ENCODE measurements at regions not wholly inside any gene's neighbourhood (a gene's known extent, or its start where the extent isn't known, plus 50 kb on each side); places are given as distances from the start of the nearest gene placed in this dataset.
"Not testable (repeated sequence)": the region's sequence is repeated elsewhere in the genome, so short reads cannot be mapped to it uniquely, and the experiment has no call there.

DNA sequence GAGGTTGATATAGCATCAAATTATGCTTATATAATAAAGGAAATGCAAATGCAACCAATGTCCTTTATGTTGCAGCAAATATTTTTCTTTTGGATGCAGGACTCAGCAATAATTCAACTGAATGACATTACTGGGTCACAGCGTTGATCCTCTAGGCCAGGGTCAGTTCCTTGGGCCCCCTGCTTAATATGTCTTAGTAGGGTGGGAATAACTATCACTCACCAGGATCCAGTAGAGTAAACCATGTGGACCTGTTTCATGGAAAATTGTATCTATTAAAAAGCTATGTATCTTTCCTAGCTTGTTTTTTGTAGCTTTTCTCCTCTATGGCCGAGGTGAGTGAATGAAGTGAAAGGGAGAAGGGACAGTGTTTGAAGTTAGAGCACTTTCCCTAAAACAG lies 161.5 kb upstream of the SSTR1 start:
- TF ChIP-seq, protein P1, sequence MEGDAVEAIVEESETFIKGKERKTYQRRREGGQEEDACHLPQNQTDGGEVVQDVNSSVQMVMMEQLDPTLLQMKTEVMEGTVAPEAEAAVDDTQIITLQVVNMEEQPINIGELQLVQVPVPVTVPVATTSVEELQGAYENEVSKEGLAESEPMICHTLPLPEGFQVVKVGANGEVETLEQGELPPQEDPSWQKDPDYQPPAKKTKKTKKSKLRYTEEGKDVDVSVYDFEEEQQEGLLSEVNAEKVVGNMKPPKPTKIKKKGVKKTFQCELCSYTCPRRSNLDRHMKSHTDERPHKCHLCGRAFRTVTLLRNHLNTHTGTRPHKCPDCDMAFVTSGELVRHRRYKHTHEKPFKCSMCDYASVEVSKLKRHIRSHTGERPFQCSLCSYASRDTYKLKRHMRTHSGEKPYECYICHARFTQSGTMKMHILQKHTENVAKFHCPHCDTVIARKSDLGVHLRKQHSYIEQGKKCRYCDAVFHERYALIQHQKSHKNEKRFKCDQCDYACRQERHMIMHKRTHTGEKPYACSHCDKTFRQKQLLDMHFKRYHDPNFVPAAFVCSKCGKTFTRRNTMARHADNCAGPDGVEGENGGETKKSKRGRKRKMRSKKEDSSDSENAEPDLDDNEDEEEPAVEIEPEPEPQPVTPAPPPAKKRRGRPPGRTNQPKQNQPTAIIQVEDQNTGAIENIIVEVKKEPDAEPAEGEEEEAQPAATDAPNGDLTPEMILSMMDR (IDR thresholded peaks at IDR 0.05; ENCODE audit: extremely low read depth, low read depth, low read length): no peak
- Histone ChIP-seq H3K79me2 (ENCODE audit: insufficient read depth, low read length) (no peaks in the 10 kb centered on the region), H3K4me3 (ENCODE audit: insufficient read depth, low read length) (no peak overlapping the region), H2AFZ (ENCODE audit: low read length) (no peak overlapping the region), H3K4me2 (ENCODE audit: insufficient read depth, low read length) (no peak overlapping the region), H3K27ac (ENCODE audit: low read depth, low read length) (no peak overlapping the region), H3K27me3 (ENCODE audit: insufficient read depth, low read length) (no peaks in the 10 kb centered on the region), H3K4me1 (ENCODE audit: insufficient read depth, low read length) (no peaks in the 10 kb centered on the region), H3K9me3 (ENCODE audit: low read depth, low read length) (no peaks in the 10 kb centered on the region), H4K20me1 (ENCODE audit: insufficient read depth, low read length) (no peaks in the 10 kb centered on the region), H3K36me3 (ENCODE audit: insufficient read depth, low read length) (no peaks in the 10 kb centered on the region)
- DNase-seq (ENCODE audit: insufficient read length, low spot score, missing footprints): no peak

DNA sequence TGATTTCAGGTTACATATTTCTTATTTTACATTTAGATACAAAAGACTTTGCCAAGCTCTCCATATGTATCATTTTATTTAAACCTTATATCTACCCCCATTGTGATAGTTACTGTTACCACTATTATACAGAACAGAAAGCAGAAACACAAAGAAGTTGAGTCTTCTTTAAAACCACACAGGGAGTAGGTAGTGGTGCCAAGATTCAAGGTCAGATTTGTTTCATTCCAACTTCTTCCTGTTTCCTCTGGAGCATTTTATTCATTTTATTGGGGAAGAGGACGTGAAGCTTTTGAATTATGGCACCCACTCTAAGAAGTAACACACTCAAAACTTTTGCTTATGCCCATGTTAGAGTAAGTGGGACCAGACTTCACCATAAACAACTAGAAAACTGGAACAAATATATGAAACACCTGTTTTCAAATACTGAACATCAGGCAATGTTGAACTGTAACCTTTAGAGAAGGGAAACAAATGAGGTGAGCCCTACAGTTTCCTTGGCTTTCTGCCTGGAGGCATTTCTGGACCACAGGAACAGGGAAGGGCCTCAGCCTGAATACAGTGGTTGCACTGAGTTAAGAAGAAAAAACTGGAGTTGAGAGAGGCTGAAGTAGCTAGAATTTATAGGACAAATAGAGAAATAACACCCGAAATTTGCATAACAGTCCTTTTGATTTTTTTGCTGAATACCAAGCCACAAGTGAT lies 160.4 kb upstream of the SSTR1 start:
- H3K79me2 ChIP-seq (ENCODE audit: insufficient read depth, low read length): no peaks in the 10 kb centered on the region
- H3K4me3 ChIP-seq (ENCODE audit: insufficient read depth, low read length): no peak overlapping the region
- no peak overlapping the region for H3K4me2 ChIP-seq (ENCODE audit: insufficient read depth, low read length)
- no peak overlapping the region for H2AFZ ChIP-seq (ENCODE audit: low read length)
- H4K20me1 ChIP-seq (ENCODE audit: insufficient read depth, low read length): no peaks in the 10 kb centered on the region
- DNase-seq (ENCODE audit: insufficient read length, low spot score, missing footprints): no peak
- TF ChIP-seq, protein P1 (IDR thresholded peaks at IDR 0.05; ENCODE audit: extremely low read depth, low read depth, low read length): no peak
- no peaks in the 10 kb centered on the region for H3K4me1 ChIP-seq (ENCODE audit: insufficient read depth, low read length)
- H3K9me3 ChIP-seq (ENCODE audit: low read depth, low read length): no peaks in the 10 kb centered on the region
- no peaks in the 10 kb centered on the region for H3K27me3 ChIP-seq (ENCODE audit: insufficient read depth, low read length)
- H3K27ac ChIP-seq (ENCODE audit: low read depth, low read length): no peak overlapping the region
- no peaks in the 10 kb centered on the region for H3K36me3 ChIP-seq (ENCODE audit: insufficient read depth, low read length)

DNA sequence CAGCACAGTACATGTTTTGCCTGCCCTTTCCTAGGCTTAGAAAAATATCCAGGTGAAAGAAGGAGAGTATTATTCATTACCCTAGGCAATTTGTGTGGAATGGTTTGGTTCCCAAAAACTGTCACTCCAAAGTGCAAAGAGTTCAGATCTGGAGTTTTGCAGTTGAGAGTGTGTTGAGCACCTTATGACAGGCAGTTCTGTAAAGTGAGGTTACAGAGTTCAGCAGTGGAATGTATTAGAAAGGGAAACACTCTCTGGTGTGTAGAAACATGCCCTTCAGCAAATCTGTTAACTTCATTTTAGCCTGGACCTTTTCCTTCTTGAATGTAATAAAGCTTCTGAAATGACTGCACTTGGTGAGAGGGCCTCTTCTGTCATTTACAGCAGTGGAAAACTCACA lies 154.0 kb upstream of the SSTR1 start:
- Histone ChIP-seq H3K79me2 (ENCODE audit: insufficient read depth, low read length) (no peaks in the 10 kb centered on the region), H2AFZ (ENCODE audit: low read length) (no peak overlapping the region), H3K36me3 (ENCODE audit: insufficient read depth, low read length) (no peaks in the 10 kb centered on the region), H3K4me3 (ENCODE audit: insufficient read depth, low read length) (no peak overlapping the region), H3K4me1 (ENCODE audit: insufficient read depth, low read length) (no peaks in the 10 kb centered on the region), H3K27ac (ENCODE audit: low read depth, low read length) (no peak overlapping the region), H3K27me3 (ENCODE audit: insufficient read depth, low read length) (no peaks in the 10 kb centered on the region), H3K4me2 (ENCODE audit: insufficient read depth, low read length) (no peak overlapping the region), H3K9me3 (ENCODE audit: low read depth, low read length) (no peaks in the 10 kb centered on the region), H4K20me1 (ENCODE audit: insufficient read depth, low read length) (no peaks in the 10 kb centered on the region)
- TF ChIP-seq, protein P1 (IDR thresholded peaks at IDR 0.05; ENCODE audit: extremely low read depth, low read depth, low read length): no peak
- DNase-seq (ENCODE audit: insufficient read length, low spot score, missing footprints): no peak

GRCh38 chr14:38056270-38056669 lies 151.4 kb upstream of the SSTR1 start:
- Histone ChIP-seq H3K4me3 (ENCODE audit: insufficient read depth, low read length) (no peak overlapping the region), H3K4me1 (ENCODE audit: insufficient read depth, low read length) (no peaks in the 10 kb centered on the region), H3K27me3 (ENCODE audit: insufficient read depth, low read length) (no peaks in the 10 kb centered on the region), H3K9me3 (ENCODE audit: low read depth, low read length) (no peaks in the 10 kb centered on the region), H2AFZ (ENCODE audit: low read length) (no peak overlapping the region), H3K79me2 (ENCODE audit: insufficient read depth, low read length) (no peaks in the 10 kb centered on the region), H3K36me3 (ENCODE audit: insufficient read depth, low read length) (no peaks in the 10 kb centered on the region), H3K4me2 (ENCODE audit: insufficient read depth, low read length) (no peak overlapping the region), H3K27ac (ENCODE audit: low read depth, low read length) (no peak overlapping the region), H4K20me1 (ENCODE audit: insufficient read depth, low read length) (no peaks in the 10 kb centered on the region)
- TF ChIP-seq, protein P1 (IDR thresholded peaks at IDR 0.05; ENCODE audit: extremely low read depth, low read depth, low read length): no peak
- DNase-seq (ENCODE audit: insufficient read length, low spot score, missing footprints): no peak

DNA sequence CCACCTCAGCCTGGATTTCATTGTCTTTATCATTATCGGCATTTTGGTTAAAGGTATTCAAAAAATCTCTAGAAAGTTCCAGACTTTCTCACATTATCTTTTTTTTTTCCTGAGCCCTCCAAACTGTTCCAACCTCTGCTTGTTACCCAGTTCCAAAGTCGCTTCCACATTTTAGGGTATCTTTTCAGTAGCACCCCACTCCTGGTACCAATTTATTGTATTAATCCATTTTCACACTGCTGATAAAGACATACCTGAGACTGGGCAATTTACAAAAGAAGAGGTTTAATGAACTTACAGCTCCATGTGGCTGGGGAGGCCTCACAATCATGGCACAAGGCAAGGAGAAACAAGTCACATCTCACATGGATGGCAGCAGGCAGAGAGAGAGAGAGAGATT lies 145.5 kb upstream of the SSTR1 start:
- not testable (repeated sequence) for H3K4me1 ChIP-seq (ENCODE audit: insufficient read depth, low read length); H3K27me3 ChIP-seq (ENCODE audit: insufficient read depth, low read length); H3K79me2 ChIP-seq (ENCODE audit: insufficient read depth, low read length); H4K20me1 ChIP-seq (ENCODE audit: insufficient read depth, low read length); H3K4me3 ChIP-seq (ENCODE audit: insufficient read depth, low read length); H3K36me3 ChIP-seq (ENCODE audit: insufficient read depth, low read length); H3K27ac ChIP-seq (ENCODE audit: low read depth, low read length); H2AFZ ChIP-seq (ENCODE audit: low read length); H3K4me2 ChIP-seq (ENCODE audit: insufficient read depth, low read length); H3K9me3 ChIP-seq (ENCODE audit: low read depth, low read length); DNase-seq (ENCODE audit: insufficient read length, low spot score, missing footprints)
